HG03442 (cell line): ENCODE measurements at regions not wholly inside any gene's neighbourhood (a gene's known extent, or its start where the extent isn't known, plus 50 kb on each side); places are given as distances from the start of the nearest gene placed in this dataset.
A peak's percentile ranks its signal among the peaks of the same experiment; 100 is the strongest.
"Not testable (repeated sequence)": the region's sequence is repeated elsewhere in the genome, so short reads cannot be mapped to it uniquely, and the experiment has no call there.

Experiments
- ATAC-seq: cut with Tn5 transposase; IDR thresholded peaks from one replicate; pipeline ENCODE4 v1.9.1; 2021; ENCODE audit warnings: mild to moderate bottlenecking, moderate library complexity; ENCODE audit not compliant: unreplicated experiment

DNA sequence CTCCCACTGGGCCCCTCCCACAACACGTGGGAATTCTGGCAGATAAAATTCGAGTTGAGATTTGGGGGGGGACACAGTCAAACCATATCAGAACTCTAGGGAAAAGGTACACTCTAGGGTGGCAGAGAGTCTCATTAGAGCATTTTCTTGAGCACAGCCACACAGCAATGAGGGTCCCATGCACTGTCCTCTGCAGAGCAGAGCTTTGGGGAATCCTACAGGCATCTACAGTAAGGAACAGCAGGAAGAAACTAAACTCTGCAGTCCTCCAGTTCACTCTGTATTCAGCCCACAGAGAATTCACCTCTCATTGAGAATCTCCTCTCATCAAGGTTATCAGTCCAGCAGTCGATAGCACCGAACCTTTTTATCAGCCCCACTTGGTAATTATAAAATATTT lies 438.6 kb upstream of the NOX3 start:
- no peak for ATAC-seq

DNA sequence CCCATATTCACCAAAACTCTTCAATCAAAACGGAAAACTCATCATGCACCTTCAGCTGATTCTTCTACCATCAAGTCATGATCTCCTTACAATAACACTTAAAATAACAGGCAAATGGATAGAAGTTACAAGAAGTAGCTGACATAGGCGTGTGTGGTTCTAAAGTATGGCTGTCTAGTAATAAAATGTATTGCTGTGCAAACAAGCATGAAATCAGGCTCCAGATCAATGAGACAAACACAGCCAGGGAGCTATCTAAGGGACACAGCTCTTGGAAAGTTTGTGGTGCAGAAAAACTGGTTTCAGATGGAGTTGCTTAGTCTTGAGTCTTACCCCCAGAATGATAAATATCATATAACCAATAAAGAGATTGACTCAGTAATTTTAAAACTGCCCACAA lies 434.8 kb upstream of the NOX3 start:
- ATAC-seq, result no peak

DNA sequence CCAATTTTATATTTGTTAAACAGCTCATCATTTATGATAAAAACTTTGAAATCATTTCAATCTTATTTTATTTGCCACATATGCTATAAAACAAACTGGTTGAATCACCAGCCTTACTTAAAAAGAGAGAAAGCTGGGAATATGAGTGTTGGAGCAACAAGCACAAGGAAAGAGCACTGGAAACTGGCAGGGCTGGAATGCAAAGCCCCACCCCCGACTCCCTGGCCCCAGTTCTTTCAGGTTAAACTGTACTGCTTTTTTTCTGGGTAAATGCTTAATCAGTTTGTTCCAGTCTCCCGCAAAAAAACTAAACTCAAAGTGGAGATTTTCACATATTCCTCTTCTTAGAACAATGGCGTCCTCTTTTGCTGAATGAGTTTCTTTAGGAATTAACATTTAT lies 433.8 kb upstream of the NOX3 start:
- no peak for ATAC-seq

DNA sequence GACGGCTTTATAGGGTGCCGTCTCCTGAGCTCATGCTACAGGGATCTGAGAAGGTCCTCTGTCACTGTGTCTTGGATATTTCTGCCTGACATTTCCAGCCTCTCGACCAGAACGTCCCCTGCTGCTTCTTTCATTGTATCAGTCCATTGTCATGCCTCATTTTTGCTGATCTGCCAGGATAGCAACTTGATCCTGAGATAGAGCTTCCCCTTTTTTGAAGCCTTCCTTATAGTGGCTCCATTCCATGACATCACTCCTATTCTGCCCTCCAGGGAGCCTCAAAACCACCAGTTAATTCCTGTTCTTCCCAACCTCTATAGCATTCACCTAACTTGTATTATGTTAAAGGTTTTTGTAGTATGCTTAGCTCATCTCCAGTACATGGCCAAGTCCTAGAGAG lies 431.8 kb upstream of the NOX3 start:
- ATAC-seq, result no peak

DNA sequence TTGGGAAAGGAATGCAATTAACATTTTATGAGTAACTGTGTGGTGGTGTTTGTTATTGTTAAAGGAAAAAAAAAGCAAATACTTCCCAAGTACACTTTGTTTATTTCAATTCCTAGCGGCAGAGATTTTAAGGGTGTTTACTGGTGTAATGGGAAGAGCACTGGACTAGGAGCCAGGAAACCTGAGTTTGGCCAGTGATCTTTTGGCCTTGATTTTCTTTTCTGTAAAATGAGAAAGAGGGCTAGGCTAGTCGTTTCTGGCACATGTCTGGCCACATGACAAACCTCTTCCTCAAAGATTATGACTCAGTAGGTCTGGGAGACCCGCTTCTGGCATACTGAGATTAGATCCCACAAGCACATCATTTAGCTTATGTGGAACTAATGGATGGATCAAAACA lies 428.1 kb upstream of the NOX3 start:
- ATAC-seq, result no peak

DNA sequence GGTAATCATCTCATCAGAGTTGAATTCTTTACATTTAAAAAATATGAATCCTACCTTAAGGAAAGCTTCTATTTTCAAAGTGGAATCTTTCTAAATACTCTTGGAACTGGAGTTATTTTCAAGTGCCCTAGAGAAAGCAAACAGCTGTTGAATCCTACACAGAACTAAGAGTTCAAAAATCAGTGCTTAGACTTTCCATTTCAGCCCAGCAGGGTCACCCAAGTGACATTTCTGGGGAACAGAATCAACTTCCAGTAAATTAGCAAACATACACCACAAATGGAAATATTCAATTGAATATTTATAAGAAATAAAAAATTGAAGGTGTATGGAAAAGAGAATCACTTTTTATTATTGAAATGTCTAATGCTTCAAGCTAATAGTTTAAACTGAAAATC lies 427.7 kb upstream of the NOX3 start:
- ATAC-seq, result no peak

DNA sequence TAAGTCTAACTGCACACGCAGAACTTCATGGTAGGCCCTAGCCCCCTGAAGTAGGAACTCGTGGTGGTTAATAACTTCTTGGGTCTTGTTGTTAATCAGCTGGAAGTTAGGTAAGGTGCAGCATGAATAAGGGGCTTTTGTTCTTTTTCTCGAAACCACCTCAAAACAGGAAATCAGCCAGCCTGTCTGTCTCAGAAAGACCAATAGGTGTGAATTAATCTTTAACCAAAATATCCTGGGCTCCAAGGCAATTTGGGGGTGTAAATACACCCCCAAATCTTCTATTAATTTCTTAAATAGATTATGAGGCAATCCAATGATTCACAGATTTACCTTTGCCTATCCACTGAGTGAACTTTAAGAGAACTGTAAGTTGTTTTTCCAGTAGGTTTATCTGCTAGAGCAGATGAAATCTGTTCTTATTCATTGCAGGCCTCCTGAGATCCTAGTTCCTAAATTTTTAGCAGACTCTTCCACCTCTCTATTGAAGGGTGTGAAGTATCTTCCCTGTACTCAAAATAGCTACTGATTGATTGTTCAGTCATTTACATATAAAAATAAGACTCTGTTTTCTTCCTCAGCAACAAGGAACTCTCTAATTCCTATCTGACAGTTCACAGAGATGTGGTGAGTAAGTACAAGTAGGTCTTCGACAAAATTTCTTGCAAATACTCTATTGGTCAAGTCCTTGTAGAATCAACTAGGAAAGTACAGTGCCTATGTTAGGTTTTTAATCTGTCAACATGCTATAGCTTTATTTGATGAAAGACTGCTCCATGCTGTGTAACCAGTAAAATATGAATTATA lies 427.1 kb upstream of the NOX3 start:
- peak; percentile 66 for ATAC-seq

DNA sequence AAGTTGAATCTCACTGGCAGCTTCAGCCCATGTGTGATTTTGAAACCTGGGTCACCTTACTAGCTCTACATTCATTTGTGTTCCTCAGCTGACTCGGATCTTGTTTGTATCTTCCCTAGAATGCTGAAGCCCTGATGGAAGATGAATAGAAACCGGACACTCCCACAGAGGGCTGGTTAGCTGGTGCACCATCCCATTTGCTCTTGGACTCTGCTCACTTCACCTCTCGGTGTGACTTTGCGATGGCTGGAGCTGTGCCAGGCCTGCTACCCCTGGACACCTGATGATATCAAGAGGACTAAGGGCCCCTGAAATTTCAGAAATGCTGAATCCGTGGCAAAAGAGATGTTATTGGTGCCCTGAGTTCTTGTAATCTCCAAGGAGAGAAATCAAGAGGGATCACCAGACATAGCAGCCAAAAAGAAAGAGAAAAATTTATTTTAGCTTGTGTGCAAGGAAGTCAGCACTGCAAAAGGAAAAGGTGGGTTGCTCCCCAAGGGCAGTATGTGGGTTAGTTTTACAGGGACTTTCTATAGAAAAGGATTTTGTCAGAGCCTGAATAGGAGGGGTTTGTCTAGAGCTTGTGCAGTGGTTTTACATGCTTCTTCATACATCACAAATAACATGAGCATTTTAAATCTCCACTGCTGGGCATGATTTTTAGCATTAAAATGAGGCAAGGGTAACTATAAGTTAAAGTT lies 426.3 kb upstream of the NOX3 start:
- ATAC-seq, result peak; percentile 24

DNA sequence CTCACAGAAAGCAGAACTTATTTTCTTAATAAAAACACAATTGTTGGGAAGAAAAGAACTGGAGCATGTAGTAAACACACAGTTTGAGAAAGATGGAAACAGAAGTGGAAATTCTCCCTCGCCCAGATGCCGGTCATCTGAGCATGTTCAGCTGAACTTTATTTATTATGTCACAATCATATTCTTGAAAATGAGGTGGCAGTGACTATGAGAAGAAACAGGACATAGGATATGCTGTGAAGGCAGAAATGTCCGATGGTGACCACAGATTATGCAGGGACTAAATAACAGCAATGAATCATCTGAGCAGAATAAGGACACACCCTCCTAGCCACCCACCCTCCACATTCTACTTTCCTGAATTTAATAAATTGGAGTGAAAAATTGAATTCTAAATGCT lies 425.3 kb upstream of the NOX3 start:
- no peak for ATAC-seq

DNA sequence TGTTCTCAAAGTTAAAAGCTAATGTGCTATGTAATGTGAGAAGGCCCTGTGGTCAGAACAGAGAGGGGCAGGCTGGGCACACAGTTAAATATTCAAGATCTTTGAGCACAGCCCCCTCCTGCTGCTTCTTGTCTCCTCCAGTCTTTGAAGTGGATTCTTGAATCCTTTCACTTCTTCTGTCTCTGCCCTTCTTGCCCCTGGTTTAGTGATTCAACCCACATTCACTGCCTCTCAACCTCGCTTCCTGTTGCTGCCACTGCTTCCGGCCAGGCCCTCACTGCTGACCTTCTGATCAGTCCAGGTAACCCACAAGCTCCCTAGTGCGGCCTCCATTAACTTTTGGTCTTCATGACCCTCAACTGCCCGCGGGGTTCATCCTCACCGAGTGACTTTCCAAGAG lies 417.3 kb upstream of the NOX3 start:
- ATAC-seq, result no peak

DNA sequence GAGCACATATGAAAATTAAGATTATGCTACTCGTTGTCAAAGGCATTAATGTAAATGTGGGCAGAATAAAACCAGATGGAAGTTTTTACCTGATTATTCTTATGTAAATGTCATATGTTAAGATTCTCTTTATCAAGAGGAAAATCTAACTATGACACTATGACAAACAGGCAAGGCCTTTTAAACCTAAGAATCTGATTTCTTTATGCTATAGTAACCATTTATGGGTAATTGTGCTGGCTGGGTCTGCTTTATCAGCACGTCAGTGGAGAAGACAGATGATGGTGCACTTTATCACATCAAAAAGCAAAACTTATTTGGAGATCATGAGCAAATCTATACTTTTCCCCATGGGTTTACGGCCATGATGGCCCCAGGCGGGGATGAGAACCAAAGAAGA lies 412.0 kb upstream of the NOX3 start:
- ATAC-seq, result no peak

DNA sequence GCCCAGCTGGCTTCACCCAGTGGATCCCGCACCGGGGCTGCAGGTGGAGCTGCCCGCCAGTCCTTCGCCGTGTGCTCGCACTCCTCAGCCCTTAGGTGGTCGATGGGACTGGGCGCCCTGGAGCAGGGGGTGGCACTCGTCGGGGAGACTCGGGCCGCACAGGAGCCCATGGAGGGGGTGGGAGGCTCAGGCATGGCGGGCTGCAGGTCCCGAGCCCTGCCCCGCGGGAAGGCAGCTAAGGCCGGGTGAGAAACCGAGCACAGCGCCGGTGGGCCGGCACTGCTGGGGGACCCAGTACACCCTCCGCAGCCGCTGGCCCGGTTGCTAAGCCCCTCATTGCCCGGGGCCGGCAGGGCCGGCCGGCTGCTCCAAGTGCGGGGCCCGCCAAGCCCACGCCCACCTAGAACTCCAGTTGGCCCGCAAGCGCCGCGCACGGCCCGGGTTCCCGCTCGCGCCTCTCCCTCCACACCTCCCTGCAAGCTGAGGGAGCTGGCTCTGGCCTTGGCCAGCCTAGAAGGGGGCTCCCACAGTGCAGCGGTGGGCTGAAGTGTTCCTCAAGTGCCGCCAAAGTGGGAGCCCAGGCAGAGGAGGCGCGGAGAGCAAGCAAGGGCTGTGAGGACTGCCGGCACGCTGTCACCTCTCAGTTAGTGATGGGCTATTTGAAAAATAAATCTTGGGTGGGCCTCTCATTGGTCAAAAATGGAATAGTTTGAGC lies 411.2 kb upstream of the NOX3 start:
- not testable (repeated sequence) for ATAC-seq

DNA sequence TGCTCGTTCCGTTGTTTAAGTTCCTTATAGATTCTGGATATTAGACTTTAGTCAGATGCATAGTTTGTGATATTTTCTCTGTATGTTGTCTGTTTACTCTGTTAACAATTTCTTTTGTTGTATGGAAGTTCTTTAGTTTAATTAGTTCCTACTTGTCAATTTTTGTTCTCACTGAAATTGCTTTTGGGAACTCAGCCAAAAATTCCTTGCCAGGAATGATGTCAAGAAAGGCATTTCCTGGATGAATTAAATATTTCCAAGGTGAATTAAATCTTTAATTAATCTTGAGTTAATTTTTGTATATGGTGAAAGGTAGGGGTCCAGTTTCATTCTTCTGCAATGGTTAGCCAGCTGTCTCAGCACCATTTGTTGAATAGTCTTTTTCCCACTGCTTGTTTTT lies 406.2 kb upstream of the NOX3 start:
- no peak for ATAC-seq

DNA sequence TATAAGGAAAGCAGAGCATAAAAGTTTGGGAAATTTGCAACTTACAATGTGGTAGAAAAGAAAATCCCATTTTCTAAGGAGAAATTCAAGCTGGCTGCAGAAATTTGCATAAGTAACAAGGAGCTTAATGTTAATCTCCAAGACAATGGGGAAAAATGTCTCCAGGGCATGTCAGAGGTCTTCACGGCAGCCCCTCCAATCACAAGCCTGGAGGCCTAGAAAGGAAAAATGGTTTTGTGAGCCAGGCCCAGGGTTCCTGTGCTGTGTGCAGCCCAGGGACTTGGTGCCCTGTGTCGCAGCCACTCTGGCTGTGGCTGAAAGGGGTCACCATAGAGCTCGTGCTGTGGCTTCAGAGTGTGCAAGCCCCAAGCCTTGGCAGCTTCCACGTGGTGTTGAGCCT lies 403.3 kb upstream of the NOX3 start:
- not testable (repeated sequence) for ATAC-seq

DNA sequence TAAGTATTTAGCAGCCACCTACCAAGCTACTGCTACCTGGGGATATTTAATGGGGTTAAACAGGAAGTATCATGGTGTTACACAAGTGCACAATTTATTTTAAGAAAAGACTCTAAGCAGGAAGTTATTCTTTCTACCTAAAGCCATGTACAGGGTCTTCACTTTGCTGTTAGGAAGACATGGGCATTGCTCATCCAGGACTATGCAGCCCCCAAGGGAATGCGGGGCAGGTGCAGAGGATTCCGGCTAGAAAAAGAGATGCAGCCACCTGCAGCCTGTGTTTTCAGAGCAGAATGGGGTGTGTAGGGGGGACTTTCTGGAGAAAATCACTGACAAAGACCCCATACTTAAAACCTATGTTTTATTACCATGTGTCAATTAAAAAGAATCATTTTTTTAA lies 399.1 kb upstream of the NOX3 start:
- ATAC-seq, result no peak

DNA sequence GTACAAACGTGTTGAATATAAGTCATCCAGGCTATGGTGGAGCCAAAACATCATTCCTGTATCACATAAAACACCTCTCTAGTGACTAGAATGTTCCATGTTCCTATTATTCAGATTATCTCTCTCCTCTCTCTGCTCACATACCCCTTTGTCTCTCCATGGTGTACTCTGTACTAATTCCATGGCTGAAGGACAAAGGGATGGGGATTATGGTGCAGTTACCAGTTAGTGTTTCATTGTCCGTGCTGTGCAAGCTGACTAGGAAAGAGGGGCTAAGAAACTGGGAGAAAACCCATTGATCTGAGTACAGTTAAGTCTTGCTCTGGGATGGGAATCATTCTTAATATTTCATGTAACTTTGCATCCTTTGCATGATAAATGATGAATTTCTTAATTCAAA lies 397.4 kb upstream of the NOX3 start:
- ATAC-seq, result no peak

DNA sequence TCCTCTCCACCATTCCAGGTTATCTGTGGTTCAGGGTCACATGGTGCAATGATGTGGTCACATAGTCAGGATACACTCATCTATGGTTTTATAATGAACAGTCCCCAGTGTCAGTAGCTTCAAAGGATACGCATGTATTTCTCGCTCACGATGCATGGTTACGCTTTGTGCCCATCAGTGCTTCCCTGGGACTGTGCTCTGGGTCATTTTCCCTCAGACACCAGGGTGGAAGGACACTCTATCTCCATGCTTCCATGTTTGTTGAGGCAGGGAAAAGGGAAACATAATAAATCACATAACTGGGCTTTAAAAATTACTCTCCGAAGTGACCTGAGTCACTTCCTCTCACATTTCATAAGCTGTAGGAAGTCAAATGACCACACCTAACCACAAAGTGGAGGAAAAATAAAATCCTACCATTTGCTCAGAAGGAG lies 394.8 kb upstream of the NOX3 start:
- ATAC-seq, result no peak

DNA sequence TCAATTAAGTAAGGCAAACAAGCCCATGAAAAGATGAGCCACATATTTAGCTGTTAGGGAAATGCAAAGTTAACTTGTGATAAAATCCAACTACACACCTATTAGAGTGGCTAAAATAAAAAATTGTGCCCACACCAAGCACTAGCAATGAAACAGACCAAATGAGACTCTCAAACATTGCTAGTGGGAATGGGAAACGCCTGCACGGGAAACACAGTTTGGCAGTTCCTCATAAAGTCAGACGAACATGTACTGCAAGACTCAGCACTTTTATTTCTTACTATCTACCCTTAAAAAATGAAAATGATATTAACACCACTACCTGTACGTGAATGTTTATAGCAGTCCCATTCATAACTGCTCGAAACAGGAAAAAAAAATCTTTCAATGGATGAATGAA lies 392.1 kb upstream of the NOX3 start:
- no peak for ATAC-seq

DNA sequence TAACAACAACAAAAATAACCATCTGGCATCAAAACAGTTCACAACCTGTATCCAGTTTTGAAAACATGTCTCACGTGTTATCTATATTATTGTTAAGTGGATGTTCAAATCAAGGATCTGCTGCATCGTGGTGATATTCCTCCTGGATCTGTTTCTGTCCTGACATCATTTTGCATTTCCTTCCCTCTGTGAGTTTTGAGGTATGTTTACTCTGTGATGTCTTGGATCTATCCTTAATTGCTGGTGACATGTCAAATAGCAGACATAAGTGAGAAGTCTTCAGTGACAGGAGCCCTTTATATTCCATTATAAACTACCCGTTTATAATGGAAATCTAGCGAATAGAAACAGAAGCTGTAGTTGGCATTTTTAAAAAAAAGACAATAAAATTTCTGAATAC lies 381.8 kb upstream of the NOX3 start:
- no peak for ATAC-seq

DNA sequence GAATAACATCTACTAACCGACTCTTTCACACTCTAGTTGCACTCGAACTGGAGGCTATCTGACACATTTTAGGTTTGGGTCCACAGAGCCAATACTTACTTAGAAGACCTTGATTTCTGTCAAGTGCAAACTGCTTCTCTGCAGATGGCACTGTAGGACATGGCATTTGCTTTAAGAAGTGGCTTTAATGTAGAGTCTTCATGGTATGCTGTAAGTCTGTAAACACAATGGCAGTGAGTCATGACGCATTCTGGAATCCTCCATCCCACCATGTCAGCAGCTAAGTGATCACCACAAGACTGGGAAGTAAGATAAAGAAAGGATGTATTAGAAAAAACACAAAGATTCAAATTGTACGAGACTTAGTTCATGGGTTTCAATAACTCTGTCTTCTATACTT lies 377.0 kb upstream of the NOX3 start:
- ATAC-seq, result no peak

DNA sequence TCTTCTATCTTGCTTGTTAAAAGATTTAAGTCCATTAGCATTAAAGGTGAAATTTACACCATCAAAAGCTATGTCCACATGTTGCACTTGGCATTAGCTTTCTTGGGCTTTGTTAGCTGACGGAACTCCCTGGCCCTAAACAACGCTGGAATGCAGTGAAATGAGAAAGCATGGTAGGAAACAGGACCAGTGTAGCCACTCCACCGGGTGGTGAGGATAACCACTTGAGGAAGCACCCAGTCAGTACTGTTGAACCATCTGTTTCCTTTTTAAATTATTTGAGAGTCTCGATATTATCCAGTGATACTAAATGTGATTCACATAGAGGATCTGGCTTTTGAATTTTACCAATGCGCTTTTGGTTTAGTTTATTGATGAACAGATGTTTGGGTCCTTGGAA lies 374.9 kb upstream of the NOX3 start:
- ATAC-seq, result no peak

DNA sequence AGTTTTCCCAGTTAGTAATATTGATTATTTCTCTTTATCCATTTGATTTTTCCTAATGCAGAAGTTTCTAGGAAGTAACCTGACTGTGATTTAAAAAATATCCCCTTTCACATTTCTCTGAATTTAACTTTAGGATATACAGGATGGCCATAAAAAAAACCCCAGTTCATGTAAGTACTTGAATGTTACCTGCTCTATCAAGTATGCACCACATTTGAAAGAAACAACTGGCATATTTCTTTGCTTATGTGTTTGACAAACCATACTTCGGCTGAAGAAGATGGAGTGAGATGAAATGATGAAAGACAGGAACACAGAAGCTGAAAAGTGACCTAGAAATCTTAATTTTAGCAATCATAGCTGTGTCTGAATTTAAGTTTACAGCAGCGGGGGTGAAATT lies 374.0 kb upstream of the NOX3 start:
- no peak for ATAC-seq
